GM12864 (cell line): ENCODE measurements at regions not wholly inside any gene's neighbourhood (a gene's known extent, or its start where the extent isn't known, plus 50 kb on each side); places are given as distances from the start of the nearest gene placed in this dataset.

Source experiments
- DNase-seq: peaks from one replicate; pipeline ENCODE4 v3.0.0-alpha.2; 2011; ENCODE audit warnings: low read depth
- H3K4me3 ChIP-seq: 2 replicates; pipeline ENCODE4 v1.5.1; 2011; ENCODE audit warnings: mild to moderate bottlenecking, low read depth, low read length, control low read depth
- TF ChIP-seq, protein P1 (sequence below): IDR thresholded peaks from 2 replicates; pipeline ENCODE4 v1.5.1; 2011; ENCODE audit warnings: low read depth, mild to moderate bottlenecking, moderate library complexity, low read length, control low read depth, inconsistent platforms; ENCODE audit errors: missing control alignments

DNA sequence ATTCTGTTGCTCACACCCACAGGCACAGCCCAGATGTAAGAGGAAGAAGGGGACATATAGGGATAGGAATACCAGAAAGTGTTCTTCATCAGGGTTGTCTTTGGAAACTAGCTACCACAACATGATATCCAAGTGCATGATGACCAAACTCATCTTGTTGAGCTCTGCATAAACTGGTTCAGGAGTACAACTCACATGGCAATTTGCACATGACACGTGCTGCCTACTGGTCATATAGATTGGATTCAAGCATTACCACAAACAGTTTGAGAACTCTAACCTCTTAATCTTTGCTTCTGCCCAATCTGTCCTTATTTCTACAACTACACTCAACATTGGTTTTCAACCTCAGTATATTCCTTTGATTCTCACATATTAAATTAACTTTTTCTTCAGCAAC is 184.7 kb upstream of the PCSK2 start:
- no peak for DNase-seq
- no peak overlapping the region for H3K4me3 ChIP-seq
- TF ChIP-seq, protein P1, sequence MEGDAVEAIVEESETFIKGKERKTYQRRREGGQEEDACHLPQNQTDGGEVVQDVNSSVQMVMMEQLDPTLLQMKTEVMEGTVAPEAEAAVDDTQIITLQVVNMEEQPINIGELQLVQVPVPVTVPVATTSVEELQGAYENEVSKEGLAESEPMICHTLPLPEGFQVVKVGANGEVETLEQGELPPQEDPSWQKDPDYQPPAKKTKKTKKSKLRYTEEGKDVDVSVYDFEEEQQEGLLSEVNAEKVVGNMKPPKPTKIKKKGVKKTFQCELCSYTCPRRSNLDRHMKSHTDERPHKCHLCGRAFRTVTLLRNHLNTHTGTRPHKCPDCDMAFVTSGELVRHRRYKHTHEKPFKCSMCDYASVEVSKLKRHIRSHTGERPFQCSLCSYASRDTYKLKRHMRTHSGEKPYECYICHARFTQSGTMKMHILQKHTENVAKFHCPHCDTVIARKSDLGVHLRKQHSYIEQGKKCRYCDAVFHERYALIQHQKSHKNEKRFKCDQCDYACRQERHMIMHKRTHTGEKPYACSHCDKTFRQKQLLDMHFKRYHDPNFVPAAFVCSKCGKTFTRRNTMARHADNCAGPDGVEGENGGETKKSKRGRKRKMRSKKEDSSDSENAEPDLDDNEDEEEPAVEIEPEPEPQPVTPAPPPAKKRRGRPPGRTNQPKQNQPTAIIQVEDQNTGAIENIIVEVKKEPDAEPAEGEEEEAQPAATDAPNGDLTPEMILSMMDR = no peak

GRCh38 chr20:17043323-17043722 is 183.5 kb upstream of the PCSK2 start:
- no peak for DNase-seq
- H3K4me3 ChIP-seq = no peak overlapping the region
- TF ChIP-seq, protein P1 = no peak

- no peak for DNase-seq
- no peak overlapping the region for H3K4me3 ChIP-seq
- TF ChIP-seq, protein P1 = no peak
Observed at GRCh38 chr20:17044891-17045290, 181.9 kb upstream of the PCSK2 start.

GRCh38 chr20:17059465-17059864 is 167.4 kb upstream of the PCSK2 start:
- H3K4me3 ChIP-seq = no peak overlapping the region
- no peak for DNase-seq
- TF ChIP-seq, protein P1 = no peak

DNA sequence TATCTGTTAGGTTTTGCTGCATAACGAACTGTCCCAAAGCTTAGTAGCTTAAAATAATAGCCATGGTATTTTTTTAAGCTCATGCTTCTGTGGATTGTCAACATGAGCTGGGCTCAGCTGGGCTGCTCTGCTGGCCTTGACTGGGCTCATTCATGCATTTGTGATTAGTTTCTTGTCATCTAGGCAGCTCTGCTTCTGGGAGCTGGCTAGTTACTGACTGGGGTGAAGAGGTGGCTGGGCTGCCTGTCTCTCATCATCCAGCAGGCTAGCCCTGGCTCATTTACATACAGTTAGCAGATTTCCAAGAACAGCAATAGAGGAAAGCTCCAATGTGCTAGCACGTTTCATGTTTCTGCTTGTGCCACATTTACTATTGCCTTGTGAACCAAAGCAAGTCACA is 165.1 kb upstream of the PCSK2 start:
- TF ChIP-seq, protein P1 = no peak
- H3K4me3 ChIP-seq = no peak overlapping the region
- DNase-seq = no peak

GRCh38 chr20:17062712-17063111 is 164.1 kb upstream of the PCSK2 start:
- no peak overlapping the region for H3K4me3 ChIP-seq
- DNase-seq = no peak
- TF ChIP-seq, protein P1 = no peak

GRCh38 chr20:17066902-17067301 is 159.9 kb upstream of the PCSK2 start:
- TF ChIP-seq, protein P1 = no peak
- DNase-seq = no peak
- no peak overlapping the region for H3K4me3 ChIP-seq
